Loucy (cell line): ENCODE measurements at regions not wholly inside any gene's neighbourhood (a gene's known extent, or its start where the extent isn't known, plus 50 kb on each side); places are given as distances from the start of the nearest gene placed in this dataset.

ENCODE experiments used
- H2AFZ ChIP-seq: fragments of 200-600 bp; sonication (generic); 2 replicates; pipeline ENCODE4 v1.6.0; 2016; ENCODE audit warnings: antibody characterized with exemption, mild to moderate bottlenecking, low read length, moderate library complexity
- H3F3A ChIP-seq: fragments of 200-600 bp; 2 replicates; pipeline ENCODE4 v1.6.0; 2016; ENCODE audit warnings: antibody characterized with exemption, low read depth, mild to moderate bottlenecking
- H3K27me3 ChIP-seq: fragments of 200-600 bp; sonication (generic); 2 replicates; pipeline ENCODE4 v1.6.1; 2014; ENCODE audit warnings: low read length, mild to moderate bottlenecking; ENCODE audit not compliant: insufficient read depth, poor library complexity, severe bottlenecking
- H3K36me3 ChIP-seq: fragments of 200-600 bp; sonication (generic); 2 replicates; pipeline ENCODE4 v1.6.1; 2016; ENCODE audit warnings: low read length; ENCODE audit not compliant: insufficient read depth
- H3K4me1 ChIP-seq: fragments of 200-600 bp; sonication (generic); 2 replicates; pipeline ENCODE4 v1.5.1; 2014; ENCODE audit warnings: low read length, mild to moderate bottlenecking; ENCODE audit not compliant: insufficient read depth, poor library complexity, severe bottlenecking
- H3K4me2 ChIP-seq: fragments of 200-600 bp; sonication (generic); 2 replicates; pipeline ENCODE4 v1.6.0; 2014; ENCODE audit warnings: antibody characterized with exemption, low read length, low read depth, mild to moderate bottlenecking; ENCODE audit not compliant: poor library complexity, severe bottlenecking
- H3K4me3 ChIP-seq: fragments of 200-600 bp; sonication (generic); 2 replicates; pipeline ENCODE4 v1.5.1; 2014; ENCODE audit warnings: low read length, mild to moderate bottlenecking, mixed read lengths; ENCODE audit not compliant: poor library complexity, severe bottlenecking
- H3K79me2 ChIP-seq: fragments of 200-600 bp; sonication (generic); 2 replicates; pipeline ENCODE4 v1.6.1; 2014; ENCODE audit warnings: low read length; ENCODE audit not compliant: insufficient read depth
- H3K9ac ChIP-seq: fragments of 200-600 bp; sonication (generic); 2 replicates; pipeline ENCODE4 v1.6.0; 2014; ENCODE audit warnings: mild to moderate bottlenecking, low read depth, low read length, moderate library complexity; ENCODE audit not compliant: poor library complexity, severe bottlenecking
- H3K9me2 ChIP-seq: fragments of 200-600 bp; sonication (generic); replicated peaks from 2 replicates; pipeline ENCODE4 v1.6.1; 2016; ENCODE audit warnings: low read depth, low read length, mixed read lengths
- H3K9me3 ChIP-seq: fragments of 200-600 bp; sonication (generic); 2 replicates; pipeline ENCODE4 v1.6.1; 2014; ENCODE audit warnings: mild to moderate bottlenecking, antibody characterized with exemption, low read length, low read depth; ENCODE audit not compliant: insufficient read depth
- H4K20me1 ChIP-seq: fragments of 200-600 bp; sonication (generic); 2 replicates; pipeline ENCODE4 v1.6.0; 2014; ENCODE audit warnings: antibody characterized with exemption, low read length, mild to moderate bottlenecking; ENCODE audit not compliant: insufficient read depth, poor library complexity, severe bottlenecking
- CTCF ChIP-seq: fragments of 200-600 bp; sonication (generic); conservative IDR thresholded peaks from 2 replicates; pipeline ENCODE4 v1.5.1; 2014; ENCODE audit warnings: mild to moderate bottlenecking, antibody characterized with exemption, low read length
- EZH2phosphoT487 ChIP-seq: fragments of 200-600 bp; IDR thresholded peaks from 2 replicates; pipeline ENCODE4 v1.6.1; 2018; ENCODE audit warnings: antibody characterized with exemption, mild to moderate bottlenecking, moderate library complexity, borderline replicate concordance

GRCh38 chr11:91397134-91397468 lies 827.5 kb upstream of the FAT3 start:
- Histone ChIP-seq H3K27me3 (no peaks in the 10 kb centered on the region), H3F3A (no peaks in the 10 kb centered on the region), H3K79me2 (no peaks in the 10 kb centered on the region), H3K9me2 (no peaks in the 10 kb centered on the region), H3K36me3 (no peaks in the 10 kb centered on the region), H3K9me3 (no peaks in the 10 kb centered on the region), H3K4me3 (no peak overlapping the region), H3K4me1 (no peaks in the 10 kb centered on the region), H3K9ac (no peak overlapping the region), H3K4me2 (no peak overlapping the region), H2AFZ (no peak overlapping the region), H4K20me1 (no peaks in the 10 kb centered on the region)
- TF ChIP-seq CTCF: no peak
- no peak for TF ChIP-seq EZH2phosphoT487

GRCh38 chr11:91396236-91397133 lies 828.1 kb upstream of the FAT3 start:
- Histone ChIP-seq H3F3A (no peaks in the 10 kb centered on the region), H3K4me1 (no peaks in the 10 kb centered on the region), H3K36me3 (no peaks in the 10 kb centered on the region), H3K27me3 (no peaks in the 10 kb centered on the region), H3K9me3 (no peaks in the 10 kb centered on the region), H3K4me3 (no peak overlapping the region), H3K79me2 (no peaks in the 10 kb centered on the region), H3K4me2 (no peak overlapping the region), H4K20me1 (no peaks in the 10 kb centered on the region), H3K9ac (no peak overlapping the region), H3K9me2 (no peaks in the 10 kb centered on the region), H2AFZ (no peak overlapping the region)
- no peak for TF ChIP-seq EZH2phosphoT487
- no peak for TF ChIP-seq CTCF

GRCh38 chr11:91394727-91395414 lies 829.7 kb upstream of the FAT3 start:
- Histone ChIP-seq H3K27me3 (no peaks in the 10 kb centered on the region), H3K36me3 (no peaks in the 10 kb centered on the region), H3K9me3 (no peaks in the 10 kb centered on the region), H3K4me1 (no peaks in the 10 kb centered on the region), H3K9ac (no peak overlapping the region), H4K20me1 (no peaks in the 10 kb centered on the region), H3K79me2 (no peaks in the 10 kb centered on the region), H3K9me2 (no peaks in the 10 kb centered on the region), H3K4me2 (no peak overlapping the region), H3F3A (no peaks in the 10 kb centered on the region), H2AFZ (no peak overlapping the region), H3K4me3 (no peak overlapping the region)
- TF ChIP-seq EZH2phosphoT487: no peak
- no peak for TF ChIP-seq CTCF
